H9 (cell line): ENCODE measurements at regions not wholly inside any gene's neighbourhood (a gene's known extent, or its start where the extent isn't known, plus 50 kb on each side); places are given as distances from the start of the nearest gene placed in this dataset.

ENCODE experiments used
- DNase-seq: peaks from one replicate; pipeline ENCODE4 v3.0.0-alpha.2; 2017
- H2AFZ ChIP-seq: one replicate; pipeline ENCODE4 v1.6.1; 2013; ENCODE audit warnings: mild to moderate bottlenecking, low read length, control low read depth, moderate library complexity
- H2AK5ac ChIP-seq: 2 replicates; pipeline ENCODE4 v1.6.1; 2013; ENCODE audit warnings: low read length, control low read depth, mixed read lengths; ENCODE audit not compliant: insufficient read length
- H2BK120ac ChIP-seq: one replicate; pipeline ENCODE4 v1.6.1; 2013; ENCODE audit warnings: low read depth, mild to moderate bottlenecking, low read length, control low read depth, inconsistent platforms; ENCODE audit not compliant: poor library complexity, severe bottlenecking
- H2BK12ac ChIP-seq: 2 replicates; pipeline ENCODE4 v1.6.1; 2013; ENCODE audit warnings: low read length, control low read depth, mixed read lengths, low read depth; ENCODE audit not compliant: insufficient read length
- H2BK15ac ChIP-seq: 2 replicates; pipeline ENCODE4 v1.6.1; 2013; ENCODE audit warnings: low read depth, low read length, control low read depth
- H2BK20ac ChIP-seq: one replicate; pipeline ENCODE4 v1.6.1; 2013; ENCODE audit warnings: low read depth, mild to moderate bottlenecking, low read length, control low read depth, inconsistent platforms; ENCODE audit not compliant: poor library complexity, severe bottlenecking
- H2BK5ac ChIP-seq: 2 replicates; pipeline ENCODE4 v1.6.1; 2013; ENCODE audit warnings: low read length, control low read depth, mixed read lengths; ENCODE audit not compliant: insufficient read length
- H3K14ac ChIP-seq: 2 replicates; pipeline ENCODE4 v1.6.1; 2013; ENCODE audit warnings: low read length, control low read depth; ENCODE audit not compliant: insufficient read depth
- H3K18ac ChIP-seq: 2 replicates; pipeline ENCODE4 v1.6.1; 2013; ENCODE audit warnings: low read depth, mild to moderate bottlenecking, mixed read lengths, low read length, control low read depth; ENCODE audit not compliant: insufficient read length
- H3K23ac ChIP-seq: 2 replicates; pipeline ENCODE4 v1.6.1; 2013; ENCODE audit warnings: low read length, control low read depth, mixed read lengths, low read depth; ENCODE audit not compliant: insufficient read length
- H3K23me2 ChIP-seq: 2 replicates; pipeline ENCODE4 v1.6.1; 2013; ENCODE audit warnings: low read depth, mild to moderate bottlenecking, mixed read lengths, low read length, control low read depth; ENCODE audit not compliant: insufficient read length, poor library complexity, severe bottlenecking
- H3K27ac ChIP-seq: 2 replicates; pipeline ENCODE4 v1.5.1; 2013; ENCODE audit warnings: low read length, control low read depth, mixed read lengths, low read depth; ENCODE audit not compliant: insufficient read length
- H3K27me3 ChIP-seq: 2 replicates; pipeline ENCODE4 v1.6.1; 2013; ENCODE audit warnings: low read length, control low read depth, inconsistent platforms; ENCODE audit not compliant: insufficient read depth
- H3K4ac ChIP-seq: 2 replicates; pipeline ENCODE4 v1.6.1; 2013; ENCODE audit warnings: low read depth, mild to moderate bottlenecking, control low read depth, inconsistent platforms, low read length, moderate library complexity
- H3K4me1 ChIP-seq: 2 replicates; pipeline ENCODE4 v1.6.1; 2013; ENCODE audit warnings: low read length, control low read depth, inconsistent platforms; ENCODE audit not compliant: insufficient read depth
- H3K4me2 ChIP-seq: 2 replicates; pipeline ENCODE4 v1.6.1; 2013; ENCODE audit warnings: low read length, control low read depth, mixed read lengths; ENCODE audit not compliant: insufficient read length, insufficient read depth
- H3K56ac ChIP-seq: 2 replicates; pipeline ENCODE4 v1.6.1; 2013; ENCODE audit warnings: low read depth, mild to moderate bottlenecking, mixed read lengths, low read length, control low read depth; ENCODE audit not compliant: insufficient read length
- H3K79me1 ChIP-seq: 2 replicates; pipeline ENCODE4 v1.6.1; 2013; ENCODE audit warnings: low read depth, mild to moderate bottlenecking, moderate library complexity, low read length, control low read depth, inconsistent platforms; ENCODE audit not compliant: insufficient read depth, poor library complexity, severe bottlenecking
- H3K79me2 ChIP-seq: 2 replicates; pipeline ENCODE4 v1.6.1; 2013; ENCODE audit warnings: low read length, control low read depth, inconsistent platforms; ENCODE audit not compliant: insufficient read depth
- H3K9ac ChIP-seq: 2 replicates; pipeline ENCODE4 v1.6.1; 2013; ENCODE audit warnings: low read length, control low read depth, mixed read lengths; ENCODE audit not compliant: insufficient read length; ENCODE audit errors: extremely low read depth
- H3K9me3 ChIP-seq: one replicate; pipeline ENCODE4 v1.6.1; 2013; ENCODE audit warnings: low read depth, low read length, inconsistent platforms; ENCODE audit not compliant: control insufficient read depth
- H3T11ph ChIP-seq: one replicate; pipeline ENCODE4 v1.6.1; 2013; ENCODE audit warnings: mild to moderate bottlenecking, low read length, control low read depth, inconsistent platforms
- H4K20me1 ChIP-seq: one replicate; pipeline ENCODE4 v1.6.1; 2013; ENCODE audit not compliant: control insufficient read depth, insufficient read length, insufficient read depth
- H4K5ac ChIP-seq: 2 replicates; pipeline ENCODE4 v1.6.1; 2013; ENCODE audit warnings: low read depth, mild to moderate bottlenecking, mixed read lengths, low read length, control low read depth; ENCODE audit not compliant: insufficient read length
- H4K8ac ChIP-seq: replicated peaks from 2 replicates; pipeline ENCODE4 v1.6.1; 2013; ENCODE audit warnings: low read length, control low read depth, mixed read lengths, low read depth; ENCODE audit not compliant: insufficient read length
- H4K91ac ChIP-seq: 2 replicates; pipeline ENCODE4 v1.6.1; 2013; ENCODE audit warnings: low read depth, mild to moderate bottlenecking, moderate library complexity, mixed read lengths, low read length, control low read depth; ENCODE audit not compliant: insufficient read length
- H3K27ac Mint-ChIP-seq, 3 experiments: 2 replicates in 2 of 3; 3 replicates in 1 of 3; pipeline ENCODE4 v1.8.0; 2020 to 2021; ENCODE audit warnings: mixed read lengths in 3 of 3, mild to moderate bottlenecking in 1 of 3, moderate library complexity in 1 of 3
- H3K27me3 Mint-ChIP-seq: 2 replicates; pipeline ENCODE4 v1.8.0; 2021; ENCODE audit warnings: low read depth, mild to moderate bottlenecking, moderate library complexity, mixed read lengths
- H3K36me3 Mint-ChIP-seq, 3 experiments: 2 replicates in 2 of 3; 3 replicates in 1 of 3; pipeline ENCODE4 v1.8.0; 2020 to 2021; ENCODE audit warnings: low read depth in 3 of 3, mixed read lengths in 3 of 3; ENCODE audit not compliant: insufficient read depth in 1 of 3
- H3K4me1 Mint-ChIP-seq, 2 experiments: 2 replicates each; pipeline ENCODE4 v1.8.0; 2020; ENCODE audit warnings: mixed read lengths in 2 of 2
- H3K4me3 Mint-ChIP-seq, 2 experiments: 2 replicates in 1 of 2; 3 replicates in 1 of 2; pipeline ENCODE4 v1.8.0; 2020 to 2021; ENCODE audit warnings: mild to moderate bottlenecking in 2 of 2, mixed read lengths in 2 of 2, moderate library complexity in 1 of 2
- H3K9me3 Mint-ChIP-seq, 2 experiments: 2 replicates in 1 of 2; 3 replicates in 1 of 2; pipeline ENCODE4 v1.8.0; 2020; ENCODE audit warnings: mild to moderate bottlenecking in 2 of 2, mixed read lengths in 2 of 2, moderate library complexity in 1 of 2
- CTCF ChIP-seq: fragments of 200-600 bp; sonication (generic); conservative IDR thresholded peaks from 3 replicates; pipeline ENCODE4 v1.8.0; 2021; ENCODE audit warnings: antibody characterized with exemption, mild to moderate bottlenecking
- WGBS: extraction: QIAGEN DNeasy Blood & Tissue Kit; methylation state at CpG from one replicate; pipeline ENCODE4 v1.1.7; 2013; ENCODE audit warnings: missing lambda C conversion rate, low lambda C conversion rate, mixed read lengths; ENCODE audit not compliant: insufficient read length; ENCODE audit errors: extremely low coverage; 5-methylcytosine and 5-hydroxymethylcytosine counted together

- no peak overlapping the region for H2BK120ac ChIP-seq
- H3T11ph ChIP-seq = no peak overlapping the region
- H3K4ac ChIP-seq = no peak overlapping the region
- Mint-ChIP-seq H3K4me3 (no peak overlapping the region), H3K27me3 (peaks cover 15% of the 10 kb centered on the region), H3K36me3 (no peaks in the 10 kb centered on the region), H3K27ac (no peak overlapping the region), H3K4me1 (peaks cover 9 to 11% of the 10 kb centered on the region in 2 experiments), H3K9me3 (no peaks in the 10 kb centered on the region)
- H3K9me3 ChIP-seq = no peaks in the 10 kb centered on the region
- TF ChIP-seq CTCF = no peak
- H2BK20ac ChIP-seq = no peak overlapping the region
- H2AFZ ChIP-seq = no peak overlapping the region
- no peak overlapping the region for H2AK5ac ChIP-seq
- H3K79me2 ChIP-seq = no peaks in the 10 kb centered on the region
- H3K79me1 ChIP-seq = no peaks in the 10 kb centered on the region
- H2BK15ac ChIP-seq = no peak overlapping the region
- no CpG with 5 or more reads among the region's 11 CpGs for WGBS
- no peak overlapping the region for H3K18ac ChIP-seq
- no peak overlapping the region for H4K8ac ChIP-seq
- no peak overlapping the region for H3K56ac ChIP-seq
- H4K91ac ChIP-seq = no peak overlapping the region
- no peaks in the 10 kb centered on the region; the same call in 1 of the 2 replicates for H3K27me3 ChIP-seq
- H2BK12ac ChIP-seq = no peak overlapping the region
- H3K4me1 ChIP-seq = peaks cover 3% of the 10 kb centered on the region; the same call in 1 of the 2 replicates
- H3K27ac ChIP-seq = no peak overlapping the region
- no peak overlapping the region for H3K9ac ChIP-seq
- H4K5ac ChIP-seq = no peak overlapping the region
- no peaks in the 10 kb centered on the region for H4K20me1 ChIP-seq
- no peak overlapping the region for H3K23ac ChIP-seq
- H3K4me2 ChIP-seq = no peak overlapping the region
- no peak overlapping the region for H2BK5ac ChIP-seq
- DNase-seq = no peak
- peaks cover 5% of the 10 kb centered on the region for H3K23me2 ChIP-seq
- no peak overlapping the region for H3K14ac ChIP-seq
These were observed 114.8 kb upstream of the TMEM132D start for GRCh38 chr12:130018614-130019013.
